ENCODE measurements at regions not wholly inside any gene's neighbourhood (a gene's known extent, or its start where the extent isn't known, plus 50 kb on each side); places are given as distances from the start of the nearest gene placed in this dataset.
"Not testable (repeated sequence)": the region's sequence is repeated elsewhere in the genome, so short reads cannot be mapped to it uniquely, and the experiment has no call there.

GRCh38 chr17:27104605-27105221, 189.2 kb upstream of the WSB1 start:
- DNase-seq = not testable (repeated sequence)

GRCh38 chr17:27105636-27106035, 188.3 kb upstream of the WSB1 start:
- no peak for DNase-seq

- no peak for DNase-seq
Observed at GRCh38 chr17:27106347-27106981, 187.4 kb upstream of the WSB1 start.

GRCh38 chr17:27106982-27107360, 186.9 kb upstream of the WSB1 start:
- no peak for DNase-seq

GRCh38 chr17:27107386-27108328, 186.3 kb upstream of the WSB1 start:
- DNase-seq = not testable (repeated sequence)

GRCh38 chr17:27109346-27109745, 184.6 kb upstream of the WSB1 start:
- DNase-seq = no peak

GRCh38 chr17:27153005-27153404, 140.9 kb upstream of the WSB1 start:
- DNase-seq = no peak

GRCh38 chr17:27155866-27156265, 138.0 kb upstream of the WSB1 start:
- no peak for DNase-seq

GRCh38 chr17:27157297-27157696, 136.6 kb upstream of the WSB1 start:
- DNase-seq = no peak

- no peak for DNase-seq
Observed at GRCh38 chr17:27157898-27158297, 136.0 kb upstream of the WSB1 start.

GRCh38 chr17:27158382-27158781, 135.5 kb upstream of the WSB1 start:
- no peak for DNase-seq

GRCh38 chr17:27180322-27180721, 113.6 kb upstream of the WSB1 start:
- DNase-seq = no peak

GRCh38 chr17:27181379-27181925, 112.5 kb upstream of the WSB1 start:
- not testable (repeated sequence) for DNase-seq

- DNase-seq = no peak
Observed at GRCh38 chr17:27181935-27182334, 112.0 kb upstream of the WSB1 start.

GRCh38 chr17:27197505-27197904, 96.4 kb upstream of the WSB1 start:
- DNase-seq = not testable (repeated sequence)

GRCh38 chr17:27199948-27200347, 94.0 kb upstream of the WSB1 start:
- no peak for DNase-seq

GRCh38 chr17:27200476-27200875, 93.4 kb upstream of the WSB1 start:
- no peak for DNase-seq

- no peak for DNase-seq
Observed at GRCh38 chr17:27203241-27203640, 90.7 kb upstream of the WSB1 start.

- DNase-seq = no peak
Observed at GRCh38 chr17:27206447-27206846, 87.5 kb upstream of the WSB1 start.

GRCh38 chr17:27207073-27207513, 86.8 kb upstream of the WSB1 start:
- no peak for DNase-seq

GRCh38 chr17:27208370-27208769, 85.5 kb upstream of the WSB1 start:
- DNase-seq = not testable (repeated sequence)

- DNase-seq = no peak
Observed at GRCh38 chr17:27209316-27209715, 84.6 kb upstream of the WSB1 start.

- DNase-seq = not testable (repeated sequence)
Observed at GRCh38 chr17:27210809-27211208, 83.1 kb upstream of the WSB1 start.

All from stimulated activated CD4-positive, alpha-beta T cell treated with anti-CD3 and anti-CD28 coated beads, Interleukin-12 subunit alpha, Interleukin-12 subunit beta, amount 100 ng/mL, for 4 hours (primary cell).